Renal pelvis (tissue), 1 donor: ENCODE measurements at regions not wholly inside any gene's neighbourhood (a gene's known extent, or its start where the extent isn't known, plus 50 kb on each side); places are given as distances from the start of the nearest gene placed in this dataset.

Experiments
- DNase-seq: peaks from one replicate; pipeline ENCODE4 v3.0.0-alpha.2; 2013

GRCh38 chr9:3732077-3733038 lies 206.6 kb upstream of the RFX3 start:
- peak; percentile 87 for DNase-seq

DNA sequence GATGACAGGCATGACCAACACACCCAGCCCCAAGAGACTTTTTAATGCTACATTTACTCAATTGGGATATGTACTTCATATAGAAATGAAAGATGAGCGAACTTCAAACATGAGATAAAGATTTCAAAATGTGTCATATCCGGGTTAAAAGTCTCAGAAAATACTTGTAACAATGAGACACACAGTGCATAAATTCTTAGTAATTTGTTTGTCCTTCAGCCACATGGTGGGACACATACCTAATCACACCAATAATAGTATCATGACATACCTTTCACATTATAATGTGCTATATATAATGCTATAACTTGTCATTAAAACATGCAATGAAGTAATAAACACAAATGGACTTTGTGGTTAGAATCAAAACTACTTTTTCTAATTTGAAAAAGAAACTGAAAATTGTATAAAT lies 204.7 kb upstream of the RFX3 start:
- DNase-seq: no peak

DNA sequence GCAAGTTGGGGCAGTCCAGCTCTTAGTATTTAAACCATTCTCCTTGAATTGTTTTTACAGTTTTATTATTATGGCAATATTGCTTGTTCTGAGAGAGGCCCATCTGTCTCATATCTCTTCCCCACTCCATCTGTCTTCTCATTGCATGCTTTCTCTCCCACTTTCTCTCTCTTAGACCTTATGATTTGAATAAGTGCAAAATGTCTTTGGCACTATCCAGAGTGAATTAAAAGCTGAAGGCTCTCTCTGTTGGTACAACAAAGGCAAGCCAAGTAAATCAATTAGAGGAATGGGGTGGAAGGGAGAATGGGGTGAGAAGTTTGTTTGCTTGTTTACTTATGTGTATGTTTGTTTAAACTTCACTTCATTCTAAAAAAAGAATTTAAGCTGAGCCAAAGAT lies 195.3 kb upstream of the RFX3 start:
- DNase-seq: no peak

DNA sequence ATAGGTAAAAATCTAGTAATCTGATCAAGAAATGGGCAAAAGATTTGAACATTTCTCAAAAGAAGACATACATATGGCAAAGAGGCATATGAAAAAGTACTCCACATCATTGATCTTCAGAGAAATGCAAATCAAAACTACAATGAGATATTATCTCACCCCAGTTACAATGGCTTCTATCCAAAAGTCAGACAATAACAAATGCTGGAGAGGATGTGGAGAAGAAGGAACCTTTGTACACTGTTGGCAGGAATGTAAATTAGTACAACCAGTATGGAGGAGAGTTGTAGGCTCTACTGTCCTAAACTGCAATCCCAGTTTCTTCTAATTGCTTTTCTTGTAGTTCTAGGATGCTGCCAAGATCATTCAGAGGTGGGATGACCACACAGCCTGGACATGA lies 193.5 kb upstream of the RFX3 start:
- DNase-seq: no peak

GRCh38 chr9:3716415-3716814 lies 190.6 kb upstream of the RFX3 start:
- DNase-seq: no peak

DNA sequence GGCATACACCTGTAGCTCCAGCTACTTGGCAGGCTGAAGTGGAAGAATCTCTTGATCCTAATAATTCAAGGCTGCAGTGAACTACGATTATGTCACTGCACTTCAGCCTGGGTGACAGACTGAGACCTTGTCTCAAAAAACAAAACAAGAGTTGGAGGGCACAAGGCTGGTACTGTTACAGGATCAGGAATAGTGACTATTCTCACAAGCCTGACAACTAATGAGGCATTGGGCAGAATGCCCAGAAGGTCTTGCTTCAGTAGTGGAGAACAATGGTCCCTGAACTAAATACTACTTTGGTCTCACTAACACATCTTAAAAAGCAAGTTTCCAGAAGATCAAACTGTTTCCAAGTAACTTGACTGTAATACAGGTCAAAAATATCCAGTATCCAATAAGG lies 182.9 kb upstream of the RFX3 start:
- DNase-seq: peak; percentile 65

GRCh38 chr9:3704890-3705289 lies 179.1 kb upstream of the RFX3 start:
- DNase-seq: no peak

DNA sequence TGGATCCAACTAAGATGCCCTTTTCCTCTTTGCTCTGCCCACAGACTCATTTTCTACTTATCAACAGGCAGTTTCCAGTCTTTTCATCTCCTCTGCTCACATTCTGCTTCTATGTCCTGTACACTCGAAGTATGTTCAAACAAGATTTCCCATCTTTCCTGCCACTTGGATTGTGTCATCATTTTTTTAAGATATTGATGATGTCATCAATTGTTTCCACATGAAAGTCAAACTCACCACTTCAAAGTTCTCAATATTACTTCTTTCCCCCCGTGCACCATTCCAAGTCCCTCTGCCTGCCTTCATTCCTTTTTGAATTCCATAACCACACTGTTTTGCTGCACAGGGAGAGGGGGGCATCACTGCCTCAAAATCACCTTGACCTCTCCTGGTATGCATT lies 175.0 kb upstream of the RFX3 start:
- no peak for DNase-seq

GRCh38 chr9:3699883-3700282 lies 174.1 kb upstream of the RFX3 start:
- no peak for DNase-seq

GRCh38 chr9:3698531-3698930 lies 172.7 kb upstream of the RFX3 start:
- DNase-seq: no peak

DNA sequence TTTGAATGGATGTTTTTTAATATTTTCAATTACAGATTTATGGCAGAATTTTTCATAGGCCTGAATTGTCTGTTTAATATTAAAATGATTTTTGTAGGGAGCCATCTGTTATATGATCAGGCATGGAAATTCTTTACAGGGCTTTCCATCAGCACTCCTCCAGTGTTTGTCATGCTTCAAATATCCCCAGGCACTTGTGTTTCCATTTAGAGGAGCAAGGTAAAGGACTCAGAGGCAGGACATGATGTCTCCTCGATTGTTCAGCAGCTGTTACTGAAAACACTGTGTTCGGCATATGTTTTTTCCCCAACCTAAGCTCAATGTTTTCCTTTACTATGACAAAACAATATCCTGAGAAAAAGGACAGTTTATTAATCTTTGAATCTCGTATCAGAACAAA lies 172.3 kb upstream of the RFX3 start:
- DNase-seq: no peak

DNA sequence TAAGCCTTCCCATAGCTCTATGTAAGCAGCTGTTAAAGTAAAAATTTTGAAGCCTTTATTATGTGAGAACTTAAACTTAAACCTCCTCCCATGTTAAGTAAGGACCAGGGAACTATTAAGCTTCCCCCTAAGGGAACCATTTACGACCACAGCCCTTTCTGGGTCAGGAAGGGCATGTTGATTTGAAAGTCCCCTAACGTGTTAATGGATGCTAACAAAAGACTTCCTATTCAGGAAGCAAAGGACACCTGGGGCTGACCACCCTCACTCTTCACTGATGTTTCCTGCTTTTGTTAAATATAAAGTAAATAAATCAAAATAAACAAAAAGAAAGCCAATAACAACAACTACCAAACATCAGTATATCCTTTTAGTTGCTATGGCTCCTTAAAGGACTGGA lies 170.6 kb upstream of the RFX3 start:
- DNase-seq: no peak

DNA sequence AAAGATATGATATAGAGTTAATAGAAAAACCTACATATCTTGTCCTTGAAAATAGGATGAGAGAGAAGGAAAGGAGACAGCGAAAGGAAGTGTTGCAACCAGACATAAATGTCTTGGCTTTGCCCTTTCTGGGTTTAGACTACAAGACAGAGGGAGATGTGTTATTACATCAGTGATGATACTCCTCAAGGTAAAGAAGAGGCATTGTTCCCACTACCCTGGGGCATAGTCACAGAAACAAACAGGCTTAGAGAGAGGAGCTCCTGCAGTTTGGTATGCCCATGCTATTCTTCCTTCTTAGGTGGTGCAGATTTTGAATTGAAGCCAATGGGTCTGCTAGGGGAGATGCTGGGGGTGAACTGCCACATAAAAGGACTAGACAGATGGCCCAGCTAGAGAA lies 166.8 kb upstream of the RFX3 start:
- no peak for DNase-seq

DNA sequence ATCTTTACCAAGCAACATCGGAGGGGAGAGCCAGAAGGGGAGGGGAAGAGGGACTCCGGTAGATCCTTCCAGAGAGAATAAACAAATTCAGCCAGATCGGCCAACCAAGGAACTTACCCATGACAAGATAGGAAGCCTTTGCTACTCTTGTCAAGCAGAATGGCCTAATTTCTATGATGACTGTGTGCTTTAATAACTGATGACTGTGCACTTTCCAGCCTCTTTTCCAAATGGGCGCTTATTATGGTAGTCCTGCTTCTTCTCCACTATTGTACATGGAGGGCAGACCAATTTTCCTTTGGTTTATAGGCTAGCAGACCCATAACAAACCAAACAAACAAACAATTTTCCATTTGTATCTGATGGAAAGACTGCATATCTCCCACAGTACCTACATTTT lies 163.8 kb upstream of the RFX3 start:
- no peak for DNase-seq

GRCh38 chr9:3687145-3687544 lies 161.3 kb upstream of the RFX3 start:
- no peak for DNase-seq

DNA sequence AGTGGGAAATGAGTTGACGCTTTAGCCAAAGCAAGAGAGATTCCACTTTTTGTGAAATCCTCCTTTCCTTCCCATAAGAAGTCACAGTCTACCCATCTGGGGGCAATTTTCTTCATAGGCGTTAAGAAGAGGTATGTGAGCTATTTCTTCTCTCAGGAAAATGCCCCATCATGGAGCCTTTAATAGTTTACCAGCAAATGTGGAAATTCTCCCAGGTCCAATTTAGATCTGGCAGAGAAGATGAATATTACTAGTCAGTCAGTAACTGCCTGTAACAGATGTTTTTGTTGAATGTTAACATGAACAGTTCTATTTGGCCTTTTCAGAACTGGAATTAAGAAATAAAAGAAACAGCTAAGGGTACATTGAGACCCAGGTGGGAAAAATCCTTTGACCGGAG lies 156.4 kb upstream of the RFX3 start:
- DNase-seq: no peak

DNA sequence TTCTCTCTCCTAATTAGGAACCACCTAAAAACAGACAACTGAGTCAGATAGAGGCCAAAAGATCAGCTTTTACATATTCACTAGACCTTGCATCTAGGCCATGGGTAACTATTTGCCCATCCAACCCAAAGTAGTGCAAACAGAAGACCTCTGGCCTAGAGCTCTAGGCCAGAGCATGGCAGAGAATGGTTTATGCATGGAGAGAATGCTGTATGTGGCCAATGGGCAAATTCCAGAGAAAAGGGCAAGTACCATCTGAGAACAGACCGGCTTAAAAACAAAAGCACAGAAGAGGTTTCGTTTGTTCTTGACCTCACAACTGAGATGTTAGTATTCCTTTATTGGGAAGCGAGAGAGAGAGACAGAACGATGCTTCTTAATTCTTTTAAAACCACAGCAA lies 151.7 kb upstream of the RFX3 start:
- no peak for DNase-seq

- DNase-seq: no peak
Observed at GRCh38 chr9:3676766-3677165, 151.0 kb upstream of the RFX3 start.

- DNase-seq: no peak
Observed at GRCh38 chr9:3675946-3676345, 150.1 kb upstream of the RFX3 start.

DNA sequence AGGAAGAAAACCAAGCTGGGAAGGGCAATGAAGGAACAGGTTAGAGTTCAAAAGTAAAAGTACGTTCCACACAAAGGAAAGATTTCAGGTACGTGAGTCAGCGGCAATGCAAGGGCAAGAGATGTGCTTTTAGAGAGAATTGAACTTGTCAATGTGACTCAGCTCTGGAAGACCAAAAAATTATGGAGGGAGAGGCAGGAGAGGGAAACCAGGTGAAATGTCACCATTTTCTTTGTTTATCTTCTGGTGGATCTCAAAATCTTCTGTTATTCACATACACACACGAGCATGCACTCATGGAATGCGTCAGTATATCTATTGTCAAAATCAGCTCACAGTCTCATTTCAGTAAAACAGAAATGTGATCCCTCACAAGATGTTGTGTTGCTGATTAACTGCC lies 148.8 kb upstream of the RFX3 start:
- no peak for DNase-seq

GRCh38 chr9:3672399-3672798 lies 146.6 kb upstream of the RFX3 start:
- DNase-seq: no peak

- DNase-seq: no peak
Observed at GRCh38 chr9:3664044-3664443, 138.2 kb upstream of the RFX3 start.

- DNase-seq: no peak
Observed at GRCh38 chr9:3662671-3663070, 136.9 kb upstream of the RFX3 start.

GRCh38 chr9:3660936-3661335 lies 135.1 kb upstream of the RFX3 start:
- DNase-seq: no peak
